Epithelial cell of proximal tubule (primary cell): ENCODE measurements at regions not wholly inside any gene's neighbourhood (a gene's known extent, or its start where the extent isn't known, plus 50 kb on each side); places are given as distances from the start of the nearest gene placed in this dataset.

Experiments
- DNase-seq: peaks from one replicate; pipeline ENCODE4 v3.0.0-alpha.2; 2011; ENCODE audit warnings: low read depth
- H3K4me3 ChIP-seq: 2 replicates; pipeline ENCODE4 v1.5.1; 2011; ENCODE audit warnings: low read depth, mild to moderate bottlenecking, low read length
- CTCF ChIP-seq: conservative IDR thresholded peaks from 2 replicates; pipeline ENCODE4 v1.5.1; 2012; ENCODE audit warnings: low read depth, mild to moderate bottlenecking, low read length

- no peak overlapping the region for H3K4me3 ChIP-seq
- no peak for DNase-seq
- no peak for TF ChIP-seq CTCF
These were observed 356.1 kb upstream of the GRM7 start for GRCh38 chr3:6504834-6505233.

GRCh38 chr3:6508410-6508759 is 352.5 kb upstream of the GRM7 start:
- no peak overlapping the region for H3K4me3 ChIP-seq
- DNase-seq: no peak
- no peak for TF ChIP-seq CTCF

DNA sequence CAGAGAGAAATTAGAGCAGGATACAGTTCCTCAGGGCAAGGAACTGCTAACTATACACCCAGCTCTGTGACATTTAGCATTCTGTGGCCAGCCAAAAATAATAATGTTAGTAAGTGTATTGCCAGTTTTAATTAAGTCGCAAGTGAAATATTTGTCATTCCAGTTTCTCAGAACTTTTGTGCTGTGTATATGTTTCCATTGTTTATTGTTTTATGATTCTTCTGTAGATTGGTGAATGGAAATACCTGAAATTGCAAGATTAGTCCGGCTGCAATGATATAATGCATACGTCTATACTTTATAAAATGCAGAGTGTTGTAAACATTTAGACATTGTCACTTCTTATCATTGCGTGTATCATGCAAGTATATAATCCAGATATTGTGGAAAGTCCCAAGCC is 351.3 kb upstream of the GRM7 start:
- H3K4me3 ChIP-seq: no peak overlapping the region
- DNase-seq: no peak
- TF ChIP-seq CTCF: no peak

- no peak for DNase-seq
- H3K4me3 ChIP-seq: no peak overlapping the region
- no peak for TF ChIP-seq CTCF
These were observed 350.2 kb upstream of the GRM7 start for GRCh38 chr3:6510713-6511112.

GRCh38 chr3:6512172-6512800 is 348.6 kb upstream of the GRM7 start:
- no peak overlapping the region for H3K4me3 ChIP-seq
- DNase-seq: no peak
- TF ChIP-seq CTCF: no peak

GRCh38 chr3:6516143-6516542 is 344.8 kb upstream of the GRM7 start:
- TF ChIP-seq CTCF: no peak
- DNase-seq: no peak
- H3K4me3 ChIP-seq: no peak overlapping the region

DNA sequence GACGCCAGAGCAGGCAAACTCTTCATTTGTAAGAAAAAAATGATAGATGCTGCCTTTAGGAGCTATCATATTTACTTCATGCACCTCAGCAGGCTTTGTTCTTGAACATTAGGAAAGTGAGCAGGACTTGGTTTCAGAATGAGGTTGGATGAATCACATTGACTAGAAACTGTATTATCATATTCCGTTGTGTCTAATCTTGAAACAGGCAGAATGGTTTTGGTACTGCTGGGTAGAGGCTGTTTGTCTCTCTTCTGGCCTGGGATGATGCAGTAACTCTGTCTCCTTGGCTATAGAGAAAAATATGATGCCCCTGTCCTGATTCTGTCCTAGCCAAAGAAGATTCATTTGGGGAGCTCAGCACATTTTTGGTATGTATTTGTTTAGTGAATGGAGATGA is 344.2 kb upstream of the GRM7 start:
- no peak for TF ChIP-seq CTCF
- DNase-seq: no peak
- no peak overlapping the region for H3K4me3 ChIP-seq
